ENCODE measurements at regions not wholly inside any gene's neighbourhood (a gene's known extent, or its start where the extent isn't known, plus 50 kb on each side); places are given as distances from the start of the nearest gene placed in this dataset.
A peak's percentile ranks its signal among the peaks of the same experiment; 100 is the strongest.

- no peak for DNase-seq
Measured at GRCh38 chr2:122445003-122445402, 689.6 kb downstream of the TSN start.

GRCh38 chr2:122446761-122447160 is 691.3 kb downstream of the TSN start:
- no peak for DNase-seq

- no peak for DNase-seq
Measured at GRCh38 chr2:122447237-122447636, 691.8 kb downstream of the TSN start.

GRCh38 chr2:122451040-122451439 is 695.6 kb downstream of the TSN start:
- peak; percentile 23 for DNase-seq

- no peak for DNase-seq
Measured at GRCh38 chr2:122451697-122452096, 696.2 kb downstream of the TSN start.

- no peak for DNase-seq
Measured at GRCh38 chr2:122469147-122469546, 713.7 kb downstream of the TSN start.

GRCh38 chr2:122471753-122472152 is 716.3 kb downstream of the TSN start:
- DNase-seq: peak; percentile 3

GRCh38 chr2:122478117-122478516 is 722.7 kb downstream of the TSN start:
- DNase-seq: peak; percentile 54

- DNase-seq: peak; percentile 72
Measured at GRCh38 chr2:122478771-122479170, 723.3 kb downstream of the TSN start.

- no peak for DNase-seq
Measured at GRCh38 chr2:122480501-122481243, 725.2 kb downstream of the TSN start.

GRCh38 chr2:122481244-122481622 is 725.8 kb downstream of the TSN start:
- DNase-seq: no peak

- DNase-seq: peak; percentile 55
Measured at GRCh38 chr2:122481717-122482116, 726.3 kb downstream of the TSN start.

GRCh38 chr2:122486086-122486485 is 730.6 kb downstream of the TSN start:
- DNase-seq: no peak

- DNase-seq: no peak
Measured at GRCh38 chr2:122486705-122487415, 731.4 kb downstream of the TSN start.

- DNase-seq: no peak
Measured at GRCh38 chr2:122491011-122491410, 735.6 kb downstream of the TSN start.

- no peak for DNase-seq
Measured at GRCh38 chr2:122500316-122501105, 745.1 kb downstream of the TSN start.

GRCh38 chr2:122506620-122507019 is 751.2 kb downstream of the TSN start:
- no peak for DNase-seq

GRCh38 chr2:122507261-122507660 is 751.8 kb downstream of the TSN start:
- DNase-seq: no peak

GRCh38 chr2:122512091-122512490 is 756.6 kb downstream of the TSN start:
- no peak for DNase-seq

GRCh38 chr2:122514451-122514996 is 759.1 kb downstream of the TSN start:
- DNase-seq: peak; percentile 18

GRCh38 chr2:122515731-122516290 is 760.4 kb downstream of the TSN start:
- no peak for DNase-seq

GRCh38 chr2:122516775-122517174 is 761.3 kb downstream of the TSN start:
- no peak for DNase-seq

- DNase-seq: no peak
Measured at GRCh38 chr2:122519366-122519765, 763.9 kb downstream of the TSN start.

Measured in fibroblast of upper back skin (primary cell).